ENCODE measurements at regions not wholly inside any gene's neighbourhood (a gene's known extent, or its start where the extent isn't known, plus 50 kb on each side); places are given as distances from the start of the nearest gene placed in this dataset.

DNA sequence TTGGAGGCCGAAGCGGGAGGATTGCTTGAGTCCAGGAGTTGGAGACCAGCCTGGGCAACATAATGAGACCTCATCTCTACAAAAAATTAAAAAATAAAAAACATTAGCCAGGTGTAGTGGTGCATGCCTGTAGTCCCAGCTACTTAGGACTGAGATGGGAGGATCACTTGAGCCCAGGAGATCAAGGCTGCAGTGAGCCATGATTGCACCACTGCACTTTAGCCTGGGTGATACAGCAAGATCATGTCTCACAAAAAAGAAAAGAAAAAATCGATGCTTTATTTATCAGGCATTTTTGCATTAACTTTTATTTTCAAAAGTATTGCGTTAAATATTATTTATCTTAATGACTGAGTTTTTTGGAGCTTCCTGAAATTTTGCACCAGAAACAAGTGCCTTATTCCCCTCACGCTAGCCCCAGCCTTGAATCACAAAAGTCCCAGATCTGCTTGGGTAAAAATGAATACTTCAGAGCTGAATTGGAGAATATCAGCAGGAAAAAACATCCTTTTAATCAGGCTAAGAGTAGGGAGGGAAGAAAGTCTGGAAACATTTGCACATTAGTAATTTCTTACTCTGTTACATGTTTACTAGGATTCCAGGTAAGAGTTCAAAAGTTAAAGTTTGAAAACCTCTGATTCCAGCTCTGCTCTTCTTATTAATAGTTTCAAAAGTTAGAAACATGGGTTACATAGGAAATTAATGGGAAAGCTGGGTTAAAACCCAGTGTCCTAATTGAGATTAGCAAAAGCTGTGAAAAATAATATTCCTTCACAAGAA is 111.4 kb upstream of the FOXN2 start (continued):
- TF ChIP-seq, protein P1, sequence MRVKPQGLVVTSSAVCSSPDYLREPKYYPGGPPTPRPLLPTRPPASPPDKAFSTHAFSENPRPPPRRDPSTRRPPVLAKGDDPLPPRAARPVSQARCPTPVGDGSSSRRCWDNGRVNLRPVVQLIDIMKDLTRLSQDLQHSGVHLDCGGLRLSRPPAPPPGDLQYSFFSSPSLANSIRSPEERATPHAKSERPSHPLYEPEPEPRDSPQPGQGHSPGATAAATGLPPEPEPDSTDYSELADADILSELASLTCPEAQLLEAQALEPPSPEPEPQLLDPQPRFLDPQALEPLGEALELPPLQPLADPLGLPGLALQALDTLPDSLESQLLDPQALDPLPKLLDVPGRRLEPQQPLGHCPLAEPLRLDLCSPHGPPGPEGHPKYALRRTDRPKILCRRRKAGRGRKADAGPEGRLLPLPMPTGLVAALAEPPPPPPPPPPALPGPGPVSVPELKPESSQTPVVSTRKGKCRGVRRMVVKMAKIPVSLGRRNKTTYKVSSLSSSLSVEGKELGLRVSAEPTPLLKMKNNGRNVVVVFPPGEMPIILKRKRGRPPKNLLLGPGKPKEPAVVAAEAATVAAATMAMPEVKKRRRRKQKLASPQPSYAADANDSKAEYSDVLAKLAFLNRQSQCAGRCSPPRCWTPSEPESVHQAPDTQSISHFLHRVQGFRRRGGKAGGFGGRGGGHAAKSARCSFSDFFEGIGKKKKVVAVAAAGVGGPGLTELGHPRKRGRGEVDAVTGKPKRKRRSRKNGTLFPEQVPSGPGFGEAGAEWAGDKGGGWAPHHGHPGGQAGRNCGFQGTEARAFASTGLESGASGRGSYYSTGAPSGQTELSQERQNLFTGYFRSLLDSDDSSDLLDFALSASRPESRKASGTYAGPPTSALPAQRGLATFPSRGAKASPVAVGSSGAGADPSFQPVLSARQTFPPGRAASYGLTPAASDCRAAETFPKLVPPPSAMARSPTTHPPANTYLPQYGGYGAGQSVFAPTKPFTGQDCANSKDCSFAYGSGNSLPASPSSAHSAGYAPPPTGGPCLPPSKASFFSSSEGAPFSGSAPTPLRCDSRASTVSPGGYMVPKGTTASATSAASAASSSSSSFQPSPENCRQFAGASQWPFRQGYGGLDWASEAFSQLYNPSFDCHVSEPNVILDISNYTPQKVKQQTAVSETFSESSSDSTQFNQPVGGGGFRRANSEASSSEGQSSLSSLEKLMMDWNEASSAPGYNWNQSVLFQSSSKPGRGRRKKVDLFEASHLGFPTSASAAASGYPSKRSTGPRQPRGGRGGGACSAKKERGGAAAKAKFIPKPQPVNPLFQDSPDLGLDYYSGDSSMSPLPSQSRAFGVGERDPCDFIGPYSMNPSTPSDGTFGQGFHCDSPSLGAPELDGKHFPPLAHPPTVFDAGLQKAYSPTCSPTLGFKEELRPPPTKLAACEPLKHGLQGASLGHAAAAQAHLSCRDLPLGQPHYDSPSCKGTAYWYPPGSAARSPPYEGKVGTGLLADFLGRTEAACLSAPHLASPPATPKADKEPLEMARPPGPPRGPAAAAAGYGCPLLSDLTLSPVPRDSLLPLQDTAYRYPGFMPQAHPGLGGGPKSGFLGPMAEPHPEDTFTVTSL (CRISPR knock-in tag; IDR thresholded peaks at IDR 0.05; ENCODE audit: borderline replicate concordance), result 0 out of 2 replicates have a peak, but pooled peaks have one; percentile 17
- TF ChIP-seq, protein P2, sequence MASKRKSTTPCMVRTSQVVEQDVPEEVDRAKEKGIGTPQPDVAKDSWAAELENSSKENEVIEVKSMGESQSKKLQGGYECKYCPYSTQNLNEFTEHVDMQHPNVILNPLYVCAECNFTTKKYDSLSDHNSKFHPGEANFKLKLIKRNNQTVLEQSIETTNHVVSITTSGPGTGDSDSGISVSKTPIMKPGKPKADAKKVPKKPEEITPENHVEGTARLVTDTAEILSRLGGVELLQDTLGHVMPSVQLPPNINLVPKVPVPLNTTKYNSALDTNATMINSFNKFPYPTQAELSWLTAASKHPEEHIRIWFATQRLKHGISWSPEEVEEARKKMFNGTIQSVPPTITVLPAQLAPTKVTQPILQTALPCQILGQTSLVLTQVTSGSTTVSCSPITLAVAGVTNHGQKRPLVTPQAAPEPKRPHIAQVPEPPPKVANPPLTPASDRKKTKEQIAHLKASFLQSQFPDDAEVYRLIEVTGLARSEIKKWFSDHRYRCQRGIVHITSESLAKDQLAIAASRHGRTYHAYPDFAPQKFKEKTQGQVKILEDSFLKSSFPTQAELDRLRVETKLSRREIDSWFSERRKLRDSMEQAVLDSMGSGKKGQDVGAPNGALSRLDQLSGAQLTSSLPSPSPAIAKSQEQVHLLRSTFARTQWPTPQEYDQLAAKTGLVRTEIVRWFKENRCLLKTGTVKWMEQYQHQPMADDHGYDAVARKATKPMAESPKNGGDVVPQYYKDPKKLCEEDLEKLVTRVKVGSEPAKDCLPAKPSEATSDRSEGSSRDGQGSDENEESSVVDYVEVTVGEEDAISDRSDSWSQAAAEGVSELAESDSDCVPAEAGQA (IDR thresholded peaks at IDR 0.05; ENCODE audit: low read depth), result no peak
- TF ChIP-seq, protein P2 (CRISPR knock-in tag; IDR thresholded peaks at IDR 0.05; ENCODE audit: borderline replicate concordance), result no peak
- no peak for TF ChIP-seq ZNF460 (CRISPR knock-in tag; IDR thresholded peaks at IDR 0.05; ENCODE audit: borderline replicate concordance)
- peak; percentile 42; the same call in 1 of the 2 replicates for TF ChIP-seq CEBPB (IDR thresholded peaks at IDR 0.05; ENCODE audit: borderline replicate concordance, low read depth, low read length)
- TF ChIP-seq GATAD2A (CRISPR knock-in tag; IDR thresholded peaks at IDR 0.05), result peak; percentile 13; the same call in 1 of the 2 replicates
- TF ChIP-seq SOX5 (CRISPR knock-in tag; IDR thresholded peaks at IDR 0.05; ENCODE audit: borderline replicate concordance), result no peak
- no peak for TF ChIP-seq ZNF530 (CRISPR knock-in tag; IDR thresholded peaks at IDR 0.05; ENCODE audit: low read depth)
- TF ChIP-seq ELF4 (CRISPR knock-in tag; IDR thresholded peaks at IDR 0.05; ENCODE audit: borderline replicate concordance), result no peak
